Mesenchymal stem cell (in vitro differentiated cells and primary cell): ENCODE measurements at regions not wholly inside any gene's neighbourhood (a gene's known extent, or its start where the extent isn't known, plus 50 kb on each side); places are given as distances from the start of the nearest gene placed in this dataset.

Experiments used
- DNase-seq: peaks from one replicate; pipeline ENCODE4 v3.0.0-alpha.2; 2013
- H2AFZ ChIP-seq: one replicate; pipeline ENCODE4 v1.6.1; 2013; ENCODE audit warnings: low read depth, mild to moderate bottlenecking, control low read depth, inconsistent platforms, low read length, moderate library complexity
- H2AK5ac ChIP-seq: 2 replicates; pipeline ENCODE4 v1.6.1; 2013; ENCODE audit warnings: low read length, moderate library complexity, mild to moderate bottlenecking, inconsistent platforms; ENCODE audit not compliant: severe bottlenecking
- H2BK120ac ChIP-seq: one replicate; pipeline ENCODE4 v1.6.1; 2013; ENCODE audit warnings: low read depth, mild to moderate bottlenecking, inconsistent platforms, low read length, moderate library complexity
- H2BK12ac ChIP-seq, 2 experiments: one replicate each; pipeline ENCODE4 v1.6.1; 2013; ENCODE audit warnings: inconsistent platforms in 2 of 2, low read length in 2 of 2, mild to moderate bottlenecking in 2 of 2, moderate library complexity in 2 of 2, control low read depth in 1 of 2
- H2BK15ac ChIP-seq: one replicate; pipeline ENCODE4 v1.6.1; 2013; ENCODE audit warnings: mild to moderate bottlenecking, low read depth, inconsistent platforms; ENCODE audit not compliant: poor library complexity, severe bottlenecking
- H2BK5ac ChIP-seq: 2 replicates; pipeline ENCODE4 v1.6.1; 2013; ENCODE audit warnings: low read depth, mild to moderate bottlenecking, low read length, control low read depth, inconsistent platforms; ENCODE audit not compliant: poor library complexity, severe bottlenecking
- H3K14ac ChIP-seq, 2 experiments: one replicate each; pipeline ENCODE4 v1.6.1; 2013; ENCODE audit warnings: inconsistent platforms in 2 of 2, low read length in 2 of 2, control low read depth in 1 of 2, mild to moderate bottlenecking in 1 of 2, moderate library complexity in 1 of 2
- H3K18ac ChIP-seq, 2 experiments: one replicate each; pipeline ENCODE4 v1.6.1; 2013; ENCODE audit warnings: inconsistent platforms in 2 of 2, low read length in 2 of 2, control low read depth in 1 of 2, low read depth in 1 of 2, mild to moderate bottlenecking in 1 of 2
- H3K23ac ChIP-seq, 2 experiments: one replicate each; pipeline ENCODE4 v1.6.1; 2013; ENCODE audit warnings: inconsistent platforms in 2 of 2, low read length in 2 of 2, mild to moderate bottlenecking in 2 of 2, moderate library complexity in 2 of 2, control low read depth in 1 of 2
- H3K27ac ChIP-seq: 2 replicates; pipeline ENCODE4 v1.5.1; 2013; ENCODE audit warnings: mild to moderate bottlenecking, moderate library complexity, low read length, control low read depth, inconsistent platforms; ENCODE audit not compliant: poor library complexity, severe bottlenecking
- H3K27me3 ChIP-seq, 2 experiments: 2 replicates each; pipeline versions ENCODE4 v1.6.1 to v1.7.0; 2013; ENCODE audit warnings: low read length in 2 of 2, mild to moderate bottlenecking in 2 of 2, moderate library complexity in 2 of 2, control low read depth in 1 of 2, inconsistent platforms in 1 of 2; ENCODE audit not compliant: control insufficient read depth in 1 of 2, insufficient read depth in 1 of 2
- H3K36me3 ChIP-seq, 2 experiments: 2 replicates each; pipeline versions ENCODE4 v1.6.1 to v1.7.0; 2013; ENCODE audit warnings: low read length in 2 of 2, control low read depth in 1 of 2, inconsistent platforms in 1 of 2, low read depth in 1 of 2, mild to moderate bottlenecking in 1 of 2; ENCODE audit not compliant: insufficient read depth in 2 of 2, control insufficient read depth in 1 of 2
- H3K4ac ChIP-seq, 2 experiments: one replicate each; pipeline ENCODE4 v1.6.1; 2013; ENCODE audit warnings: inconsistent platforms in 2 of 2, low read length in 2 of 2, mild to moderate bottlenecking in 2 of 2, moderate library complexity in 2 of 2, control low read depth in 1 of 2, low read depth in 1 of 2
- H3K4me1 ChIP-seq: 2 replicates; pipeline ENCODE4 v1.6.1; 2013; ENCODE audit warnings: low read depth, low read length, control low read depth; ENCODE audit not compliant: control insufficient read depth, insufficient read depth
- H3K4me2 ChIP-seq: 2 replicates; pipeline ENCODE4 v1.6.1; 2013; ENCODE audit warnings: low read length, mild to moderate bottlenecking, inconsistent platforms; ENCODE audit not compliant: poor library complexity, severe bottlenecking
- H3K4me3 ChIP-seq, 2 experiments: 2 replicates each; pipeline versions ENCODE4 v1.5.1 to v1.7.0; 2013; ENCODE audit warnings: low read length in 2 of 2, mild to moderate bottlenecking in 2 of 2, control low read depth in 1 of 2, low read depth in 1 of 2; ENCODE audit not compliant: insufficient read depth in 1 of 2
- H3K79me1 ChIP-seq: replicated peaks from 2 replicates; pipeline ENCODE4 v1.6.1; 2013; ENCODE audit warnings: mild to moderate bottlenecking, control low read depth, low read length, inconsistent platforms; ENCODE audit not compliant: poor library complexity, severe bottlenecking
- H3K9ac ChIP-seq: 2 replicates; pipeline ENCODE4 v1.7.0; 2013; ENCODE audit warnings: mild to moderate bottlenecking, low read length, moderate library complexity
- H3K9me3 ChIP-seq: 2 replicates; pipeline ENCODE4 v1.7.0; 2013; ENCODE audit warnings: mild to moderate bottlenecking, low read length; ENCODE audit not compliant: control insufficient read depth
- H4K8ac ChIP-seq: one replicate; pipeline ENCODE4 v1.6.1; 2013; ENCODE audit warnings: inconsistent platforms, mild to moderate bottlenecking, low read length, moderate library complexity
- H4K91ac ChIP-seq: one replicate; pipeline ENCODE4 v1.6.1; 2013; ENCODE audit warnings: mild to moderate bottlenecking, low read length, inconsistent platforms
- WGBS: methylation state at CpG from one replicate; pipeline ENCODE4 v1.1.7; 2013; ENCODE audit warnings: mixed read lengths; 5-methylcytosine and 5-hydroxymethylcytosine counted together

DNA sequence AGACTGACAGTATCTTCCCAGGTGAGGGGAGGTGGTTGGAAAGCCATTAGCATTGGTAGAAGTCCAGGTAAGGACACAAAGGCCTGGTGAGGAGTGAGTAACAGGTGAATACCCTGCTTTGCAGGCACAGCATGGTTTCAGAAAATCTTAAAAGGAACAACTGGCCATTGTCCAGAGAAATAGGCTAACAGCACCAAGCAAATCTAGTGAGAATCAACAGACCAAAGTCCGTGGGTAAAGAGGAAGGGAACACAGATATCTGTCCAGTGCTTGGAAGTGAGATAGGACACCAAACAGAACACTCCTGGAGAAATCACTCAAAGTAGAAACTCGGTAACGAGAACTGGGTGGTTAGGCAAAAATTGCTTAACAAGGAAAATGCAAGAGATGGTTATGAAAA is 88.8 kb upstream of the RPRM start:
- H3K4me3 ChIP-seq = no peak overlapping the region
- H3K9me3 ChIP-seq = no peaks in the 10 kb centered on the region
- no peak overlapping the region for H3K4ac ChIP-seq
- no peak overlapping the region for H3K14ac ChIP-seq
- H2BK120ac ChIP-seq = no peak overlapping the region
- H3K79me1 ChIP-seq = no peaks in the 10 kb centered on the region
- no peaks in the 10 kb centered on the region for H3K27me3 ChIP-seq
- no peak overlapping the region for H2BK5ac ChIP-seq
- H2BK12ac ChIP-seq = no peak overlapping the region
- H3K9ac ChIP-seq = no peak overlapping the region
- H3K23ac ChIP-seq = no peak overlapping the region
- no peaks in the 10 kb centered on the region for H3K36me3 ChIP-seq
- WGBS = 67% methylated on average over 2 of the region's 3 CpGs
- no peak overlapping the region for H4K91ac ChIP-seq
- H4K8ac ChIP-seq = no peak overlapping the region
- DNase-seq = no peak
- no peaks in the 10 kb centered on the region for H3K4me1 ChIP-seq
- no peak overlapping the region for H2AFZ ChIP-seq
- H2AK5ac ChIP-seq = no peak overlapping the region
- H3K4me2 ChIP-seq = no peak overlapping the region
- no peak overlapping the region for H3K27ac ChIP-seq
- H2BK15ac ChIP-seq = no peak overlapping the region
- H3K18ac ChIP-seq = no peak overlapping the region

DNA sequence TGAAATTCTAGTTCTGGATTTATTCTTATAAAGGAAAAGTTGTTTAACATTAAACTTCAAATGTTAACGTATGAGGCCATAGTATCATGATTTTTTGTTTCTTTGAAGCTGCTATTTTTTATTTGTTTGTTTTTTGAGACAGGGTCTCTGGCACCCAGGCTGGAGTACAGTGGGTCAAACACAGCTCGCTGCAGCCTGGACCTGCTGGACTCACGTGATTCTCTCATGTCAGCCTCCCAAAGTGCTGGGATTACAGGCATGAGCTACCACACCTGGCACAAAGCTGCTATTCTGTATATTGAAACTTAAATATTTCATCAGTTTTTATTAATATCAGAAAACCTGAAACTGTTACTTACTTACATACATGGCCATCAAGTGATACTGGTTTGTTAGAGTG is 89.5 kb upstream of the RPRM start:
- no peak overlapping the region for H3K23ac ChIP-seq
- no peak for DNase-seq
- no peak overlapping the region for H3K18ac ChIP-seq
- H3K4me2 ChIP-seq = no peak overlapping the region
- no peaks in the 10 kb centered on the region for H3K4me1 ChIP-seq
- no peaks in the 10 kb centered on the region for H3K36me3 ChIP-seq
- H2AK5ac ChIP-seq = no peak overlapping the region
- H3K14ac ChIP-seq = no peak overlapping the region
- no peak overlapping the region for H2BK120ac ChIP-seq
- no peak overlapping the region for H4K91ac ChIP-seq
- H4K8ac ChIP-seq = no peak overlapping the region
- H3K9ac ChIP-seq = no peak overlapping the region
- H3K4me3 ChIP-seq = no peak overlapping the region
- no peak overlapping the region for H2BK15ac ChIP-seq
- H3K4ac ChIP-seq = no peak overlapping the region
- no peak overlapping the region for H2BK5ac ChIP-seq
- no peak overlapping the region for H2AFZ ChIP-seq
- no peak overlapping the region for H2BK12ac ChIP-seq
- H3K9me3 ChIP-seq = no peaks in the 10 kb centered on the region
- 51% methylated on average over 3 of the region's 3 CpGs for WGBS
- H3K27ac ChIP-seq = no peak overlapping the region
- no peaks in the 10 kb centered on the region for H3K79me1 ChIP-seq
- no peaks in the 10 kb centered on the region for H3K27me3 ChIP-seq

- Histone ChIP-seq H3K9me3 (peaks cover 3% of the 10 kb centered on the region), H3K27me3 (no peaks in the 10 kb centered on the region), H3K23ac (no peak overlapping the region), H4K91ac (no peak overlapping the region), H2BK12ac (no peak overlapping the region), H2BK5ac (no peak overlapping the region), H3K4me1 (no peaks in the 10 kb centered on the region), H3K18ac (no peak overlapping the region), H2BK15ac (no peak overlapping the region), H4K8ac (no peak overlapping the region), H3K79me1 (no peaks in the 10 kb centered on the region), H3K9ac (no peak overlapping the region), H3K14ac (no peak overlapping the region), H3K27ac (no peak overlapping the region), H3K4ac (no peak overlapping the region), H3K4me3 (no peak overlapping the region), H3K4me2 (no peak overlapping the region), H3K36me3 (no peaks in the 10 kb centered on the region), H2BK120ac (no peak overlapping the region), H2AFZ (no peak overlapping the region), H2AK5ac (no peak overlapping the region)
- 54% methylated on average over 3 of the region's 3 CpGs for WGBS
- DNase-seq = no peak
These were observed 96.8 kb upstream of the RPRM start for GRCh38 chr2:153575171-153575853.

DNA sequence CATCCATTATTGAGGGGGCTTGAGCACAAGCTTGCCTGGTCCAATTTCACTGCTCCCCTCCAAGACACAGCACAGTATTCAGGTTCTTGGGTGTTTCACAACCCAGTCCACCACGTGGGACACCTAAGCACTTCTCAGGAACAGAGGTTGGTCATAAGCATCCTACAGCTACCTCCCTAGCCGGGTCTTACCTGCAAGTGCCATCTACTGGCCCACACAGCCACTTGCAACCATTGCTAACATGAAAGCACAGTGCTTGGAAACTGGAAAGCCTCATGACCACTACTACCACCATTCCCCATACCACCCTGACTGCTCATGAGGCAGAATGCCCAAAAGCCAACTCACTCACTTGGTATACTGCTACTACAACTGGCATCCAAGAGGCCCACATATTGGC is 105.7 kb upstream of the RPRM start:
- no peak overlapping the region for H3K4ac ChIP-seq
- H4K91ac ChIP-seq = no peak overlapping the region
- no peak overlapping the region for H2AFZ ChIP-seq
- H3K9me3 ChIP-seq = peaks cover 29% of the 10 kb centered on the region
- H2BK120ac ChIP-seq = no peak overlapping the region
- H3K4me2 ChIP-seq = no peak overlapping the region
- no peak overlapping the region for H2BK5ac ChIP-seq
- H3K14ac ChIP-seq = no peak overlapping the region
- H3K79me1 ChIP-seq = no peaks in the 10 kb centered on the region
- H3K23ac ChIP-seq = no peak overlapping the region
- no peak overlapping the region for H3K9ac ChIP-seq
- H3K27me3 ChIP-seq = no peaks in the 10 kb centered on the region
- no peak overlapping the region for H2BK15ac ChIP-seq
- no peak overlapping the region for H3K27ac ChIP-seq
- no peak overlapping the region for H4K8ac ChIP-seq
- no peak for DNase-seq
- no peaks in the 10 kb centered on the region for H3K36me3 ChIP-seq
- no peaks in the 10 kb centered on the region for H3K4me1 ChIP-seq
- no peak overlapping the region for H2BK12ac ChIP-seq
- H3K18ac ChIP-seq = no peak overlapping the region
- H2AK5ac ChIP-seq = no peak overlapping the region
- 26% methylated on average over 2 of the region's 2 CpGs for WGBS
- no peak overlapping the region for H3K4me3 ChIP-seq
